AG09319 (cell line): ENCODE measurements at regions not wholly inside any gene's neighbourhood (a gene's known extent, or its start where the extent isn't known, plus 50 kb on each side); places are given as distances from the start of the nearest gene placed in this dataset.
A peak's percentile ranks its signal among the peaks of the same experiment; 100 is the strongest.
"Not testable (repeated sequence)": the region's sequence is repeated elsewhere in the genome, so short reads cannot be mapped to it uniquely, and the experiment has no call there.

ENCODE experiments used
- DNase-seq: peaks from one replicate; pipeline ENCODE4 v3.0.0-alpha.2; 2010; ENCODE audit warnings: low read depth; ENCODE audit errors: extremely low read depth
- CTCF ChIP-seq: IDR thresholded peaks from 2 replicates; pipeline ENCODE4 v1.5.1; 2011; ENCODE audit warnings: low read depth, mild to moderate bottlenecking, inconsistent platforms, low read length, moderate library complexity

- no peak for TF ChIP-seq CTCF
- no peak for DNase-seq
Observed at GRCh38 chr2:238521870-238522269, 95.1 kb downstream of the ASB1 start.

GRCh38 chr2:238523158-238524110 is 96.7 kb downstream of the ASB1 start:
- peak; percentile 61 for TF ChIP-seq CTCF
- DNase-seq = peak; percentile 72

GRCh38 chr2:238524426-238524983 is 97.8 kb downstream of the ASB1 start:
- no peak for TF ChIP-seq CTCF
- no peak for DNase-seq

- TF ChIP-seq CTCF = no peak
- no peak for DNase-seq
Observed at GRCh38 chr2:238525990-238526389, 99.3 kb downstream of the ASB1 start.

GRCh38 chr2:238527565-238527964 is 100.8 kb downstream of the ASB1 start:
- DNase-seq = no peak

GRCh38 chr2:238528953-238529781 is 102.4 kb downstream of the ASB1 start:
- TF ChIP-seq CTCF = peak; percentile 17
- peak; percentile 70 for DNase-seq

More at GRCh38 chr2:238527565-238527964, 100.8 kb downstream of the ASB1 start:
- TF ChIP-seq CTCF = no peak

- not testable (repeated sequence) for DNase-seq
Observed at GRCh38 chr2:238531017-238531645, 104.4 kb downstream of the ASB1 start.

GRCh38 chr2:238543732-238544131 is 117.0 kb downstream of the ASB1 start:
- DNase-seq = not testable (repeated sequence)
